ENCODE measurements at regions not wholly inside any gene's neighbourhood (a gene's known extent, or its start where the extent isn't known, plus 50 kb on each side); places are given as distances from the start of the nearest gene placed in this dataset.

- Histone ChIP-seq H3K27ac (no peak overlapping the region), H3K4me3 (no peak overlapping the region)
- TF ChIP-seq CTCF (IDR thresholded peaks at IDR 0.05), result no peak
- DNase-seq (ENCODE audit: low spot score), result no peak
Measured at GRCh38 chr18:78154853-78155252, 824.8 kb upstream of the SALL3 start.

GRCh38 chr18:78156466-78156865 lies 823.2 kb upstream of the SALL3 start:
- no peak for DNase-seq (ENCODE audit: low spot score)
- no peak overlapping the region for H3K27ac ChIP-seq
- H3K4me3 ChIP-seq, result no peak overlapping the region
- no peak for TF ChIP-seq CTCF (IDR thresholded peaks at IDR 0.05)

DNA sequence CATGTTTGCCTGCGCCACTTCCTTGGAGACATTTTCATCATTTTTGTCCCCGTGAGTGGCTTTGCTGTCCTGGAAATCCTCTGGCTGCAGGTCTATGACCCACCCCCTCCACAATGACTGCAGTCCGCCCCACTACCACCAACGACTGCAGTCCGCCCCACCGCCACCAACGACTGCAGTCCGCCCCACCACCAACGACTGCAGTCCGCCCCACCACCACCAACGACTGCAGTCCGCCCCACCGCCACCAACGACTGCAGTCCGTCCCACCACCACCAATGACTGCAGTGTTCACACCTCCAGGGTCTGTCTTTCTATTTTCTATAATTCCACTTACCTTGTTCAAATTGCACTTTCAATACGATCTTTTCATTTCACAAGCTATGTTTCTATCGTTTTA lies 820.7 kb upstream of the SALL3 start:
- Histone ChIP-seq H3K27ac (no peak overlapping the region), H3K4me3 (no peak overlapping the region)
- no peak for TF ChIP-seq CTCF (IDR thresholded peaks at IDR 0.05)
- DNase-seq (ENCODE audit: low spot score), result no peak

- Histone ChIP-seq H3K27ac (no peak overlapping the region), H3K4me3 (no peak overlapping the region)
- TF ChIP-seq CTCF (IDR thresholded peaks at IDR 0.05), result no peak
- no peak for DNase-seq (ENCODE audit: low spot score)
Measured at GRCh38 chr18:78159397-78159796, 820.2 kb upstream of the SALL3 start.

DNA sequence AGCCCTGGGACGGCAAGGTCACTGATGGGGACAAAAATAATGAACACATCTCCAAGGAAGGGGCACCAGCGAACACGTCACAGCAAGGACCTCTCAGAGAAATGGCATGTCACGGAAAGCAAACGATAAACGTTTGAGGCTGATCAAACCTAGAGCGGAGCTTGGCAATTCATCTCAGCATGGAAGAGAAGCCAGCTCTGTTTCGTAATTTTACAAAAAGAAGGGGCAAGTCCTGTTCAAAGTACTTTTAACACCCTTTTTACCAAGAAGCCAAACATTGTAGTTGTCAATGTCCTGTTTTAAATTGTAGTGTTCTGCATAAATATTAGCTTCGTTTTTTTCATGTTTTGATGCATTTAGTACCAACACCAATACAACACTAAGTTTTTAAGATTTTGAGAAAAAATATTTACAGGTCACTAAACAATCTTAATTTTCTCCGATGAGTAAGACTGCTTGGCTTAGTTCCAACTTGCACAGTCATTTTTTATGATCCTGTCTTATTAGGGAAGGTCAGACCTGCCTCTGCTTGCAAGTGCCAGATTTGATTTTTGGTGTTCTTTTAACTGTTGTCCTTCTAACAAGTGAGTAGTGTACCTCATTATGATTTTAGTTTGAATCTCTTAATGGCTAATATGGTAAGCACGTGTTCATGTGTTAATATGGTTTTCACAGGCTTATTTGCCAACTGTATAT lies 818.5 kb upstream of the SALL3 start:
- no peak overlapping the region for H3K27ac ChIP-seq
- no peak for TF ChIP-seq CTCF (IDR thresholded peaks at IDR 0.05)
- DNase-seq (ENCODE audit: low spot score), result no peak
- H3K4me3 ChIP-seq, result no peak overlapping the region

DNA sequence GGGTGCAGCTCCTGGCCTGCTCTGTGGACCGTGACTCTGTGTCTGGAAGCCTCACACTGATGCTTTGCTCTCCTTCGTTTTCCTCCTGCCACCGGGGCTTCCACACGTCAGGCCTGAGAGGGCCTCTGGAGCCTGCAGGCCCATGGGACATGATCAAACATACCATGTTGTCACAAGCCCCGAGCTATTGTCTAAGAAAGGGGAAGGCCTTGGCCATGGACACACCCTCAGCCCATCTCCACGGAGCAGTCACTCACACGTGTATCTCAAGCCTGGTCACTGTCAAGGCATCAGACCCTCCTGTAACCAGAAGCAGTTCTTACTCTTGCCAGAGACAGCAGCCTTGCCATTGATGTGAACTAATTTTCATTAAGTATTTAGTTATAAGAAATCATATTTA lies 814.1 kb upstream of the SALL3 start:
- no peak for DNase-seq (ENCODE audit: low spot score)
- Histone ChIP-seq H3K4me3 (no peak overlapping the region), H3K27ac (no peak overlapping the region)
- TF ChIP-seq CTCF (IDR thresholded peaks at IDR 0.05), result no peak

DNA sequence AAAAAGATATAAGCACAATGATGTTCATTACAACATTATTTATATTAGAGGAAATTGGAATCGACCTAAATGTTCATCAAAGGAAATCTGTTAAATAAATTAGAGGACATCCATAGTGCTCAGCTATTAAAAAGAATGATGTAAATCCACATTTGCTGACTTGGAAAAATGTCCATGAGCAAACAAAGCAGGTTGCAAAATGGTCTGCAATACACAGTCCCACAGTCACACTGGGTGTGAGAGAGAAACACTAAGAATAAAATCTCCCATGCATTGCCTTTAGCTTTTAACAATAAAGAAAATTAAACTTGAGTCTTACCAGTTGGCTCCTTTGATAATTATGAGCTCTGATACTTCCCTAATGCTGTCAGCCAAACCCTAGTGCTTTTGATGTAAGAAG lies 811.1 kb upstream of the SALL3 start:
- Histone ChIP-seq H3K27ac (no peak overlapping the region), H3K4me3 (no peak overlapping the region)
- DNase-seq (ENCODE audit: low spot score), result no peak
- no peak for TF ChIP-seq CTCF (IDR thresholded peaks at IDR 0.05)

Data from coronary artery (tissue), 2 donors.